ENCODE measurements at regions not wholly inside any gene's neighbourhood (a gene's known extent, or its start where the extent isn't known, plus 50 kb on each side); places are given as distances from the start of the nearest gene placed in this dataset.

- no peaks in the 10 kb centered on the region for H3K9me3 ChIP-seq (ENCODE audit: control insufficient read depth in 2 of 2, insufficient read depth in 1 of 2, low read depth in 1 of 2, low read length in 1 of 2)
- no peak overlapping the region for H3K4me3 ChIP-seq (ENCODE audit: low read depth in 1 of 2, low read length in 2 of 2)
- no peaks in the 10 kb centered on the region for H3K4me1 ChIP-seq (ENCODE audit: control insufficient read depth in 2 of 2, insufficient read depth in 2 of 2, low read length in 1 of 2)
- no peaks in the 10 kb centered on the region for H3K36me3 ChIP-seq (ENCODE audit: control insufficient read depth in 2 of 2, insufficient read depth in 2 of 2, low read length in 1 of 2)
- H3K27me3 ChIP-seq (ENCODE audit: control insufficient read depth in 1 of 2, insufficient read depth in 2 of 2, low read length in 2 of 2): no peaks in the 10 kb centered on the region
- 91 to 93% methylated on average over 11 of the region's 11 CpGs for WGBS, 2 donors
- H3K27ac ChIP-seq (ENCODE audit: low read depth in 2 of 2, low read length in 1 of 2): no peak overlapping the region
Measured at GRCh38 chr10:121282797-121283515, 315.3 kb downstream of the FGFR2 start.

DNA sequence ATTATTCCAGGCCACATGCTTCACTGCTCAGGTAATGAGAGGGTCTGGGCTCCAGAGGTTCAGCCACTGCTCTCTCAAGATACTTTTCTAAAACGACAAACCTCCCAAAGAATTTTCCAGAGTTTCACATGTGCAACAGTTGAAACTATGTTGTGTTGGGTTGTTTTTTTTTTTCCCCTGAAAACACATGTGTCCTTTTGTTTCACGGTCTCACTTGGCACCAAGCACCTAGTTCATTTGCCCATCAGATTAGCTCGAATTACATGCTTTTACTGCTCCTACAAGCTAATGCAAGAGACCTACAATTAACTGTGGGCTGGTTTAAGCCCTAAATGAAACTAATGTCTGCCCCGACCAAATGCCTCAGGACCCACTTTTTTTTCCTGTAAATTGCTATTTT is 313.3 kb downstream of the FGFR2 start:
- WGBS, 2 donors: 22 to 30% methylated on average over 4 of the region's 4 CpGs
- no peaks in the 10 kb centered on the region for H3K4me1 ChIP-seq (ENCODE audit: control insufficient read depth in 2 of 2, insufficient read depth in 2 of 2, low read length in 1 of 2)
- H3K36me3 ChIP-seq (ENCODE audit: control insufficient read depth in 2 of 2, insufficient read depth in 2 of 2, low read length in 1 of 2): no peaks in the 10 kb centered on the region
- H3K4me3 ChIP-seq (ENCODE audit: low read depth in 1 of 2, low read length in 2 of 2): no peak overlapping the region
- H3K27me3 ChIP-seq (ENCODE audit: control insufficient read depth in 1 of 2, insufficient read depth in 2 of 2, low read length in 2 of 2): no peaks in the 10 kb centered on the region
- no peaks in the 10 kb centered on the region for H3K9me3 ChIP-seq (ENCODE audit: control insufficient read depth in 2 of 2, insufficient read depth in 1 of 2, low read depth in 1 of 2, low read length in 1 of 2)
- H3K27ac ChIP-seq (ENCODE audit: low read depth in 2 of 2, low read length in 1 of 2): no peak overlapping the region

GRCh38 chr10:121285406-121286196 is 312.6 kb downstream of the FGFR2 start:
- no peaks in the 10 kb centered on the region for H3K36me3 ChIP-seq (ENCODE audit: control insufficient read depth in 2 of 2, insufficient read depth in 2 of 2, low read length in 1 of 2)
- no peaks in the 10 kb centered on the region for H3K4me1 ChIP-seq (ENCODE audit: control insufficient read depth in 2 of 2, insufficient read depth in 2 of 2, low read length in 1 of 2)
- no peak overlapping the region for H3K27ac ChIP-seq (ENCODE audit: low read depth in 2 of 2, low read length in 1 of 2)
- WGBS, 2 donors: 55 to 56% methylated on average over 5 of the region's 5 CpGs
- no peak overlapping the region for H3K4me3 ChIP-seq (ENCODE audit: low read depth in 1 of 2, low read length in 2 of 2)
- H3K9me3 ChIP-seq (ENCODE audit: control insufficient read depth in 2 of 2, insufficient read depth in 1 of 2, low read depth in 1 of 2, low read length in 1 of 2): no peaks in the 10 kb centered on the region
- H3K27me3 ChIP-seq (ENCODE audit: control insufficient read depth in 1 of 2, insufficient read depth in 2 of 2, low read length in 2 of 2): no peaks in the 10 kb centered on the region

DNA sequence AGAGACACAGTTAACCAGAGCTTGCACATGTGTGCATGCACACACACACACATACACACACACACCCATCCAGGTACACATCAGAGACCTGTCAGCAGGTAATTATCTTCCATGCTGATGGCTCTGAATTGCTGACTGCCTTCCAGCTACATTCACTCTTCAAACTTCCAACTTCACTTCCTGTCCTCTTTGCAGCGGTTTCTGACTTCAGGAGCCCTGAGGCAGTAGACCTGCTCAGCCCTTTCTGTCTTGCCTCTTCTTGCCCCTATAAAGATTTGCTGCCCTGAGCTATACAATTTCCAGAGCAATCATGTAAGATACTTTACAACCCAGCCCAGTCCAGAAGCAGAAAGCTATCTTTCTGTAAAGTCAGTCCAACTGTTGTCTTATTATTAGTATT is 310.2 kb downstream of the FGFR2 start:
- 36 to 41% methylated on average over 1 of the region's 1 CpG for WGBS, 2 donors
- Histone ChIP-seq H3K9me3 (ENCODE audit: control insufficient read depth in 2 of 2, insufficient read depth in 1 of 2, low read depth in 1 of 2, low read length in 1 of 2) (no peaks in the 10 kb centered on the region), H3K4me1 (ENCODE audit: control insufficient read depth in 2 of 2, insufficient read depth in 2 of 2, low read length in 1 of 2) (no peaks in the 10 kb centered on the region), H3K4me3 (ENCODE audit: low read depth in 1 of 2, low read length in 2 of 2) (no peak overlapping the region), H3K27ac (ENCODE audit: low read depth in 2 of 2, low read length in 1 of 2) (no peak overlapping the region), H3K27me3 (ENCODE audit: control insufficient read depth in 1 of 2, insufficient read depth in 2 of 2, low read length in 2 of 2) (no peaks in the 10 kb centered on the region), H3K36me3 (ENCODE audit: control insufficient read depth in 2 of 2, insufficient read depth in 2 of 2, low read length in 1 of 2) (no peaks in the 10 kb centered on the region)

DNA sequence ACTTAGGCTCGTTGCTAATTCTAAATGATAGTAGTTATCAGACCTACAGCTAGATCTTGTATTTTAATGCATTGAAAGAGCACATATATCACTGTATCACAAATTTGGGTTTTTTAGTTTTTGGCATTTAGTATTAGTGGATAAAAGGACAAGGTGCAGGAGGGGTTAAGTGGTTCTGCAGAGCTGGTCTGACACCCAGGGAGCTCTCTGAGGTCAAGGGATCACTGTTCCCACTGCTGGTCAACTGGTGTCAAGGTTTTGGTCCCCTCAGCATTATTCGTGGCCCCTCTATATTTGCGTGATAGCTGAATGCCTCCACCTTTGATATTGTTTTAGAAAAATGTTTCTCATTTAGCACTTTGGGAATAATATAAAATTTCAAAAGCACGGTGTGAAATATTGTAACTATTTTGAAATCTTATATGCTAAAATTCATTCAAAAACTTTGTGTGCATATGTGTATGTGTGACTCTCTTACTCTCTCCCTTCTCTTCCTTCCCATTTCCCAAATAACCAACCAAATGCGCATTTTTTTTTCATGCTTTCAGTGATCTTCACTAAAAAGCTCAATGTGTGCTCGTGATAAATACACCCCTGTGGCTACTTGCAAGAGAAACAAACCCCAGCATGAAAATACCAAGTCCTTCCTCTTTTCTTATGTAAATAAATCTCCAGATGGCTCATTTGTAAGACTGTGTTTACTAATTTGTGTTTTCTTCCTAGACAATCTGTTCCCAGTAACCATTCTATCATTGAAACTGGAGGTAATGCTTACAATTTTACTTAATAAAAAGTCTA is 309.2 kb downstream of the FGFR2 start:
- Histone ChIP-seq H3K4me1 (ENCODE audit: control insufficient read depth in 2 of 2, insufficient read depth in 2 of 2, low read length in 1 of 2) (peaks cover 0 to 2% of the 10 kb centered on the region in 2 donors), H3K36me3 (ENCODE audit: control insufficient read depth in 2 of 2, insufficient read depth in 2 of 2, low read length in 1 of 2) (no peaks in the 10 kb centered on the region), H3K27ac (ENCODE audit: low read depth in 2 of 2, low read length in 1 of 2) (no peak overlapping the region), H3K9me3 (ENCODE audit: control insufficient read depth in 2 of 2, insufficient read depth in 1 of 2, low read depth in 1 of 2, low read length in 1 of 2) (no peaks in the 10 kb centered on the region), H3K4me3 (ENCODE audit: low read depth in 1 of 2, low read length in 2 of 2) (no peak overlapping the region), H3K27me3 (ENCODE audit: control insufficient read depth in 1 of 2, insufficient read depth in 2 of 2, low read length in 2 of 2) (no peaks in the 10 kb centered on the region)
- WGBS, 2 donors: 65 to 69% methylated on average over 6 of the region's 6 CpGs

DNA sequence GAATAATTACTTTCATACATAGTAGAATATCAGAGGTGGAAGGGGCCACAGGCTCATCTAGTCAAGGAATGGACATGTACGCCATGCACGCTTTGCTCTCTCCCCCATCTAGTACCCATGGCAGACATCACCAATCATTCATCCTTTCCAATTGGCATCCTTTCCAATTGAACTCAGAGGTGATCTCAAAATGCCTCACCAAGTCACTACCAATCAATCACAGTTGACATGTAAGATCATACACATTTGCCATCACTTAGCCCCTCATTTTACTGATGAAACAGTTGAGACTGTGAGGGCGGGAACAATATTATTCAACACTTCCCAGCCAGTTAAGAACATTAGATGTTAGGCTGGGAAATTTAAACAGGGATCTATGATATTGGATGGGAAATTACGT is 308.4 kb downstream of the FGFR2 start:
- Histone ChIP-seq H3K27me3 (ENCODE audit: control insufficient read depth in 1 of 2, insufficient read depth in 2 of 2, low read length in 2 of 2) (no peaks in the 10 kb centered on the region), H3K9me3 (ENCODE audit: control insufficient read depth in 2 of 2, insufficient read depth in 1 of 2, low read depth in 1 of 2, low read length in 1 of 2) (no peaks in the 10 kb centered on the region), H3K36me3 (ENCODE audit: control insufficient read depth in 2 of 2, insufficient read depth in 2 of 2, low read length in 1 of 2) (no peaks in the 10 kb centered on the region), H3K27ac (ENCODE audit: low read depth in 2 of 2, low read length in 1 of 2) (no peak overlapping the region), H3K4me3 (ENCODE audit: low read depth in 1 of 2, low read length in 2 of 2) (no peak overlapping the region), H3K4me1 (ENCODE audit: control insufficient read depth in 2 of 2, insufficient read depth in 2 of 2, low read length in 1 of 2) (peaks cover 0 to 2% of the 10 kb centered on the region in 2 donors)
- 87 to 93% methylated on average over 4 of the region's 4 CpGs for WGBS, 2 donors

- Histone ChIP-seq H3K27me3 (ENCODE audit: control insufficient read depth in 1 of 2, insufficient read depth in 2 of 2, low read length in 2 of 2) (no peaks in the 10 kb centered on the region), H3K36me3 (ENCODE audit: control insufficient read depth in 2 of 2, insufficient read depth in 2 of 2, low read length in 1 of 2) (no peaks in the 10 kb centered on the region), H3K4me3 (ENCODE audit: low read depth in 1 of 2, low read length in 2 of 2) (no peak overlapping the region), H3K9me3 (ENCODE audit: control insufficient read depth in 2 of 2, insufficient read depth in 1 of 2, low read depth in 1 of 2, low read length in 1 of 2) (no peaks in the 10 kb centered on the region), H3K27ac (ENCODE audit: low read depth in 2 of 2, low read length in 1 of 2) (no peak overlapping the region), H3K4me1 (ENCODE audit: control insufficient read depth in 2 of 2, insufficient read depth in 2 of 2, low read length in 1 of 2) (peaks cover 0 to 2% of the 10 kb centered on the region in 2 donors)
- WGBS, 2 donors: 94 to 95% methylated on average over 4 of the region's 4 CpGs
Measured at GRCh38 chr10:121290674-121291073, 307.6 kb downstream of the FGFR2 start.

- WGBS, 2 donors: 76 to 82% methylated on average over 7 of the region's 7 CpGs
- no peak overlapping the region for H3K27ac ChIP-seq (ENCODE audit: low read depth in 2 of 2, low read length in 1 of 2)
- H3K36me3 ChIP-seq (ENCODE audit: control insufficient read depth in 2 of 2, insufficient read depth in 2 of 2, low read length in 1 of 2): no peaks in the 10 kb centered on the region
- peaks cover 0 to 2% of the 10 kb centered on the region in 2 donors for H3K4me1 ChIP-seq (ENCODE audit: control insufficient read depth in 2 of 2, insufficient read depth in 2 of 2, low read length in 1 of 2)
- no peak overlapping the region for H3K4me3 ChIP-seq (ENCODE audit: low read depth in 1 of 2, low read length in 2 of 2)
- no peaks in the 10 kb centered on the region for H3K9me3 ChIP-seq (ENCODE audit: control insufficient read depth in 2 of 2, insufficient read depth in 1 of 2, low read depth in 1 of 2, low read length in 1 of 2)
- H3K27me3 ChIP-seq (ENCODE audit: control insufficient read depth in 1 of 2, insufficient read depth in 2 of 2, low read length in 2 of 2): no peaks in the 10 kb centered on the region
Measured at GRCh38 chr10:121291376-121291775, 306.9 kb downstream of the FGFR2 start.

DNA sequence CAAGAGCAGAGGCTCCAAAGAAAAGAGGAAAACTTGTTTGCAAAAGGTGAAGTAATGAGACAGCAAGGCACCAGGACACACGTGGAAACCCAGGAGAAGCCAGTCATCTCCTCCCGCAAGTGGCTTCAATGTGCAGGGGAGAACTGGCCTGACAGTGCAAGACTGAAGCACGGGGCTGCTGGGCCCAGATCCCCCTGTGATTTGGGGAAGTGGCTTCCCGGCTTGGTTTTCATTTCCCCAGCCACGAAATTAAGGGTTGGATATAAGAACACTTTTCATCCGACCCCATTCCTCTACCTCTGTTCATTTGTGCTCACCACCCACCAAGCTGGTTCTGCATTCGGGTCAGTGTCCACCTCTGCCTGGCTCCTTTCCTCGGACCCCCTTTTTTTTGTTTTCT is 306.4 kb downstream of the FGFR2 start:
- Histone ChIP-seq H3K4me1 (ENCODE audit: control insufficient read depth in 2 of 2, insufficient read depth in 2 of 2, low read length in 1 of 2) (peaks cover 0 to 2% of the 10 kb centered on the region in 2 donors), H3K27ac (ENCODE audit: low read depth in 2 of 2, low read length in 1 of 2) (no peak overlapping the region), H3K4me3 (ENCODE audit: low read depth in 1 of 2, low read length in 2 of 2) (no peak overlapping the region), H3K9me3 (ENCODE audit: control insufficient read depth in 2 of 2, insufficient read depth in 1 of 2, low read depth in 1 of 2, low read length in 1 of 2) (no peaks in the 10 kb centered on the region), H3K27me3 (ENCODE audit: control insufficient read depth in 1 of 2, insufficient read depth in 2 of 2, low read length in 2 of 2) (no peaks in the 10 kb centered on the region), H3K36me3 (ENCODE audit: control insufficient read depth in 2 of 2, insufficient read depth in 2 of 2, low read length in 1 of 2) (no peaks in the 10 kb centered on the region)
- WGBS, 2 donors: 62 to 68% methylated on average over 8 of the region's 8 CpGs

Data from esophagus (tissue), 2 donors.